Effector CD4-positive, alpha-beta T cell (primary cell): ENCODE measurements at regions not wholly inside any gene's neighbourhood (a gene's known extent, or its start where the extent isn't known, plus 50 kb on each side); places are given as distances from the start of the nearest gene placed in this dataset.

Experiments used
- DNase-seq: peaks from one replicate; pipeline ENCODE4 v3.0.0-alpha.2; 2020

DNA sequence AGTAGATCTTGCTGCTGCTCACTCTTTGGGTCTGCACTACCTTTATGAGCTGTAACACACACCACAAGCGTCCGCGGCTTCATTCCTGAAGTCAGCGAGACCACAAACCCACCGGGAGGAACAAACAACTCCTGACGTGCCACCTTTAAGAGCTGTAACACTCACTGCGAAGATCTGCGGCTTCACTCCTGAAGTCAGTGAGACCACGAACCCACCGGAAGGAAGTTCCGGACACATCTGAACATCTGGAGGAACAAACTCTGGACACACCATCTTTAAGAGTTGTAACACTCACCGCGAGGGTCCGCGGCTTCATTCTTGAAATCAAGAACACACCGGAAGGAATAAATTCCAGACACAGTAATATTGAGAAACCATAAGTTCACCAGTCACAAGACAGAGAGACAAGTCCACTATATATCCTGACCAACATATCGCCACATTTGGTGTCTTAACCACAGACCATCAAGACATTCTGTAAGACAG lies 58.4 kb upstream of the RNF38 start:
- peak; percentile 47 for DNase-seq

GRCh38 chr9:36457836-36458429 lies 57.9 kb upstream of the RNF38 start:
- no peak for DNase-seq

- DNase-seq: no peak
These were observed 56.5 kb upstream of the RNF38 start for GRCh38 chr9:36456480-36457065.

GRCh38 chr9:36451949-36452348 lies 51.9 kb upstream of the RNF38 start:
- DNase-seq: no peak

GRCh38 chr9:36450110-36450732 lies 50.2 kb upstream of the RNF38 start:
- peak; percentile 5 for DNase-seq
